Natural killer cell (primary cell): ENCODE measurements at regions not wholly inside any gene's neighbourhood (a gene's known extent, or its start where the extent isn't known, plus 50 kb on each side); places are given as distances from the start of the nearest gene placed in this dataset.
A peak's percentile ranks its signal among the peaks of the same experiment; 100 is the strongest.
"Not testable (repeated sequence)": the region's sequence is repeated elsewhere in the genome, so short reads cannot be mapped to it uniquely, and the experiment has no call there.

ENCODE experiments used
- ATAC-seq, 3 donors: fragments of 150-1000 bp in 2 of 3; fragments of 200-7000 bp in 1 of 3; cut with Tn5 transposase; 1 replicate in 1 of 3; 2 replicates in 2 of 3; pipeline ENCODE4 v1.10.0; 2021; ENCODE audit warnings: mild to moderate bottlenecking in 2 of 3, moderate library complexity in 2 of 3
- DNase-seq, 2 donors: peaks; one replicate each; pipeline versions ENCODE4 v3.0.0 to v3.0.0-alpha.2; 2013 to 2021; ENCODE audit warnings: mixed read lengths in 1 of 2
- H3K27ac ChIP-seq: one replicate; pipeline ENCODE4 v1.5.1; 2013; ENCODE audit warnings: mild to moderate bottlenecking, low read length
- H3K27me3 ChIP-seq: one replicate; pipeline ENCODE4 v1.6.1; 2013; ENCODE audit warnings: low read length; ENCODE audit not compliant: control insufficient read depth, insufficient read depth
- H3K36me3 ChIP-seq: one replicate; pipeline ENCODE4 v1.6.1; 2013; ENCODE audit warnings: low read length; ENCODE audit not compliant: control insufficient read depth, insufficient read depth
- H3K4me1 ChIP-seq: one replicate; pipeline ENCODE4 v1.6.1; 2013; ENCODE audit warnings: low read length; ENCODE audit not compliant: control insufficient read depth, insufficient read depth
- H3K4me3 ChIP-seq: one replicate; pipeline ENCODE4 v1.5.1; 2013; ENCODE audit warnings: low read length
- H3K9me3 ChIP-seq: one replicate; pipeline ENCODE4 v1.6.1; 2013; ENCODE audit warnings: low read length; ENCODE audit not compliant: control insufficient read depth, insufficient read depth
- H3K27ac Mint-ChIP-seq, 2 donors: one replicate each; pipeline ENCODE4 v1.8.0; 2022; ENCODE audit warnings: mild to moderate bottlenecking in 2 of 2, mixed read lengths in 2 of 2, moderate library complexity in 1 of 2
- H3K27me3 Mint-ChIP-seq, 2 donors: one replicate each; pipeline ENCODE4 v1.8.0; 2022; ENCODE audit warnings: low read depth in 2 of 2, mixed read lengths in 2 of 2
- H3K36me3 Mint-ChIP-seq: one replicate; pipeline ENCODE4 v1.8.0; 2022; ENCODE audit warnings: mixed read lengths
- H3K4me1 Mint-ChIP-seq, 2 donors: one replicate each; pipeline ENCODE4 v1.8.0; 2022; ENCODE audit warnings: mixed read lengths in 2 of 2
- H3K4me3 Mint-ChIP-seq: one replicate; pipeline ENCODE4 v1.8.0; 2022; ENCODE audit warnings: mild to moderate bottlenecking, moderate library complexity, mixed read lengths
- H3K9me3 Mint-ChIP-seq, 2 donors: one replicate each; pipeline ENCODE4 v1.8.0; 2022; ENCODE audit warnings: mixed read lengths in 2 of 2
- CTCF ChIP-seq: fragments of 200-600 bp; IDR thresholded peaks from one replicate; pipeline ENCODE4 v1.8.0; 2022; ENCODE audit warnings: antibody characterized with exemption
- WGBS: methylation state at CpG from one replicate; pipeline ENCODE4 v1.1.7; 2013; ENCODE audit warnings: missing lambda C conversion rate; ENCODE audit not compliant: insufficient coverage; 5-methylcytosine and 5-hydroxymethylcytosine counted together
- intact Hi-C: fragments of 100-400 bp; cut with micrococcal nuclease; formaldehyde crosslinking; loops from one replicate; pipeline ENCODE4 v1.14.2; 2022

GRCh38 chr16:88141580-88141979 lies 190.3 kb downstream of the BANP start:
- H3K36me3 Mint-ChIP-seq: no peaks in the 10 kb centered on the region
- intact Hi-C loops: no loop called here

DNA sequence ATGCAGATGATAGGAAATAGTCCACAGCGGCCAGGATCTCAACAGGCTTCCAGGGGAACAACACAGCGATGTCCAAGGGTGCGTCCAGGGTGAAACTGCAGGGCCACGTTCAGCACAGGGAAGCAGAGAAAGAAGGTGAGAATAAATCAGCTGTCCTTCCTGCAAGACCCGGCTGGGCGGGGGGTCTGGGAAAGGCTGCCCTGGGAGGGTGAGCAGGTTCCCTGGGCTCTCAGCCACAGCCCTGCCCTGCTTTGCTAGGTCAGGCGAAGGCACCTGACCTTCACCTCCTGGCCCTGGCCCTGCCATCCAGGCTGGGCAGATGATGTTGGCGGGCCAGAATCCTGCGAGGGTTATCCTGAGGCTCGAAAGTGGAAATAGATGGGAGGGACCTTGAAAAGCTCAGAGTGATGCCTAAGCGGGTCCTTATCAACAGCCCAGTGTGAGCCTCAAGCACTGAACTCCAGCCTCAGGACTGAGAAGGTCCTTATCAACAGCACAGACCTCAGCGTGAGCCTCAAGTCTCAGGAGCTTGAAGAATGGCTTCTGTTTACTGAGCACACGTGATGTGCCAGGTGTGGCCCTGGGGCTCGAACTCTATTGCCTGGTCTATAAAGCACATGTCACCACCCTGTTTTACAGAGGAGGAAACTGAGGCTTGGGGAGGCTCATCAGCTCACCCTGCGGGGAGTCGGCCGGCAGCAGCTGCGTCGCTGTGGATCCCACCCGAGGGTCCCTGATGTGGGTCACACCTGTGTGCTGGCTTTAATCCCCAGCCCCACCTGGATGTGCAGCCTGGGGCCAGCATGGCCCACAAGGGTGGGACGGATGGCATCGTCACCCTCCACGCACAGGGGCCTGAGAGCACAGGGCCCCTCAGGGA lies 191.1 kb downstream of the BANP start:
- peak in 1 of 3 donors; percentile 5 for ATAC-seq
- H3K4me3 Mint-ChIP-seq, H3K36me3 Mint-ChIP-seq, H3K27me3 ChIP-seq, H3K27me3 Mint-ChIP-seq, H3K27ac ChIP-seq, intact Hi-C loops, H3K36me3 ChIP-seq, H3K4me3 ChIP-seq, H3K27ac Mint-ChIP-seq, H3K9me3 ChIP-seq, H3K4me1 ChIP-seq, H3K9me3 Mint-ChIP-seq, H3K4me1 Mint-ChIP-seq, DNase-seq: not testable (repeated sequence)
- WGBS: 93% methylated on average over 23 of the region's 23 CpGs

More at GRCh38 chr16:88141580-88141979, 190.3 kb downstream of the BANP start:
- Mint-ChIP-seq H3K9me3 (peaks cover 0 to 3% of the 10 kb centered on the region in 2 donors), H3K4me1 (no peaks in the 10 kb centered on the region), H3K27ac (no peak overlapping the region), H3K27me3 (peaks cover 0 to 2% of the 10 kb centered on the region in 2 donors), H3K4me3 (no peak overlapping the region)
- Histone ChIP-seq H3K27me3 (no peaks in the 10 kb centered on the region), H3K27ac (no peak overlapping the region), H3K4me3 (no peak overlapping the region), H3K4me1 (no peaks in the 10 kb centered on the region), H3K36me3 (no peaks in the 10 kb centered on the region), H3K9me3 (peaks cover 2% of the 10 kb centered on the region)
- ATAC-seq: no peak
- DNase-seq: no peak
- WGBS: 78% methylated on average over 13 of the region's 13 CpGs
- no peak for TF ChIP-seq CTCF

DNA sequence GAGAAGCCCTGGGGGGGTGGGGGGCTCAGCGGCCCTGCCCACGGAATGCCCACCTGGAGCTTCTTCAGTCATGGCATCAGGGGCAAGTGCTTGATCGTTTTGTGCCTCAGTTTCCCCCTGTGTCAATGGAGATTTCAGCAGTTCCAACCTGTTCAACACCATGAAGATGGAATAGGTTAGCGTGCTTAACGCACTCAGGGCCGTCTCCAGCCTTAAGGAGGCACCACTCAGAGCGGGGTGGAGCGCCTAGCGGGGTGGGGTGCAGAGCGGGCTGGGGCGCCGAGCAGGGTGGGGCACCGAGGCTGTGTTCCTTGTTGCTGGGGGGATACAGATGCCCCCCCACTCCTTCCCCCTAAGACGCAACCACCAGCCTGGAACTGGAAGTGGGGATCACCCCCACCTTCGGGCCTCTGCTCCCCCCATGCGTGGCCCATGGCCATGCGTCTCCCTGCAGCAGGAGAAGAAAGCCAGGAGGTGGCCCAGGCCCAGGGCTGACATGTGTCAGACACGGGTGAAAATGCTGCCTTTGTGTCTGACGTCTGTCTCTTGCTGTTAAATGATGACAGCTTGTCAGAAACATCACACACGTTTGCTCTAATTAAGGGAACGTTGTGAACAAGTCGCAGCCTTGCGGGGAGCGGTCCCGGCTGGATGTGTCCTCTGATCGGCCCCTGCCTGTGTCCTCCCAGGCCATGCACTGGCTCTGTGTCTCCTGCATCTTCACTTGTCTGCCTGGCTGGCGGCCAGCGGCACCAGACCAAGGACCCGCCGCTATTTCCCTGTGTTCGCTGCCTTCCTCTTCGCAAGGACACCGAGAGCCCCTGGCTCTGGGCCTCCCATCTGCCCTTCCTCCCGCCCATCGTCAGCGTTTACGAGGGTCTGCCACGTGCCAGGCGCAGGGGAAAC lies 192.1 kb downstream of the BANP start:
- H3K4me1 ChIP-seq, H3K27me3 ChIP-seq, H3K27ac Mint-ChIP-seq, H3K27ac ChIP-seq, H3K27me3 Mint-ChIP-seq, H3K4me3 Mint-ChIP-seq, ATAC-seq, H3K4me3 ChIP-seq, H3K36me3 ChIP-seq, H3K9me3 ChIP-seq, intact Hi-C loops, DNase-seq, H3K36me3 Mint-ChIP-seq, H3K4me1 Mint-ChIP-seq, H3K9me3 Mint-ChIP-seq: not testable (repeated sequence)
- WGBS: 59% methylated on average over 35 of the region's 39 CpGs

DNA sequence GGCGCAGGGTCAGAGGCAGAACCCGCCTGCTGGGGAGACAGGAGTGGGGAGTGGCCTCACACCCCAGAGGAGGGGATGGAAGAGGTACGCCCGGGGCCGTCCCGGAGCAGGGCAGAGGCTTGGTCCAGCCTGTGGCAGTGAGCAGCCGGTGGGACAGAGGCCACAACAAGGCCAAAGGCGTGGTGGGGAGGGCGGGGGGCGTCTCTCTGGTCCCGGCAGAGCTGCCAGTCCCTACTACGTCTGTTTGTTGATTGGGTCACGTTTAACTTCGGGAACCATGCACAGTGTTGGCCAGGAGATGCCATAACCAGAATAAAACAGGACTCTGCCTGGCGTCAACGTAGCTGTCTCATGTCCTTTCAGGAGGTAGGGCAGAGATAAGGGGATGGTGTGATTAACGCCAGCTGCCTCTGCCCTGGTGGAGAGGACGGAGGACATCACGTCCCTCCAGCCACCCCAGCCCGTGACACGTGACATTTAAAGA lies 192.8 kb downstream of the BANP start:
- no peaks in the 10 kb centered on the region for H3K9me3 ChIP-seq
- Mint-ChIP-seq H3K27me3 (peaks cover 0 to 2% of the 10 kb centered on the region in 2 donors), H3K4me3 (no peak overlapping the region), H3K27ac (no peak overlapping the region), H3K9me3 (peaks cover 0 to 3% of the 10 kb centered on the region in 2 donors), H3K4me1 (no peaks in the 10 kb centered on the region), H3K36me3 (no peaks in the 10 kb centered on the region)
- no peaks in the 10 kb centered on the region for H3K4me1 ChIP-seq
- no peak overlapping the region for H3K27ac ChIP-seq
- intact Hi-C loops: no loop called here
- ATAC-seq (no peak), DNase-seq (no peak)
- no peaks in the 10 kb centered on the region for H3K36me3 ChIP-seq
- TF ChIP-seq CTCF: no peak
- 61% methylated on average over 20 of the region's 21 CpGs for WGBS
- H3K4me3 ChIP-seq: no peak overlapping the region
- no peaks in the 10 kb centered on the region for H3K27me3 ChIP-seq

GRCh38 chr16:88145376-88145775 lies 194.1 kb downstream of the BANP start:
- ATAC-seq, H3K9me3 ChIP-seq, H3K36me3 Mint-ChIP-seq, H3K36me3 ChIP-seq, H3K9me3 Mint-ChIP-seq, H3K4me1 ChIP-seq, H3K4me3 ChIP-seq, H3K27me3 ChIP-seq, H3K27ac ChIP-seq, H3K27me3 Mint-ChIP-seq, H3K4me3 Mint-ChIP-seq, DNase-seq, H3K27ac Mint-ChIP-seq, intact Hi-C loops, H3K4me1 Mint-ChIP-seq: not testable (repeated sequence)
- 92% methylated on average over 12 of the region's 13 CpGs for WGBS

DNA sequence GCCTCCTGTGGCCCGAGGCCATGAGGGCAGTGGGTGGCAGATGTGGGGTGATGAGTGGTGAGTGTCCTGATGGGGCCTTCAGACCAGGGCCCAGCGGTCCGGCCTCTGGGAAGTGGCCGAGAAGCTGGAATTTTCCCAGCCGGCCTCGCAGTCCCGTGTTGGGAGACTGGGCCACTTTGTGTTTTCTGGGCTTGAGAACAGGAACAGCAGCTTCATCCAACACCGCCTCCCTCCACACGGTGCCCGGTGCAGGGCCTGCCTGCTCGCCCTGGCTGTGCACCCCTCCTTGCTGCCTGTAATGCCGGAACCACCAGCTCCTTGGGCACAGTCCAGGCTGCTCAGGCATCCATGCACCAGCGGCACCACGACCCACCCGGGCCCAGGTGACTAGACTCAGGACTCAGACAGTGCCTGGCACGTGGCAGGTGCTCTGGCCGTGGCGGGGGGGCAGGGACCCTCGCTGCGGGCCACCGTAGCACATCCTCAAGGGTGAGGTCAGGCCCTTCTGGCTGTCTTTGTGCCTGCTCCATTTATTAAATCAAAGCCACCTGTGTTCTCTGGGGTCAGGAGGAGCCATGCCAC lies 194.7 kb downstream of the BANP start:
- H3K9me3 ChIP-seq, H3K36me3 Mint-ChIP-seq, intact Hi-C loops, H3K27me3 ChIP-seq, H3K27ac Mint-ChIP-seq, ATAC-seq, H3K4me3 Mint-ChIP-seq, H3K4me3 ChIP-seq, H3K4me1 ChIP-seq, H3K27me3 Mint-ChIP-seq, H3K9me3 Mint-ChIP-seq, H3K36me3 ChIP-seq, H3K27ac ChIP-seq, H3K4me1 Mint-ChIP-seq, DNase-seq: not testable (repeated sequence)
- 88% methylated on average over 21 of the region's 21 CpGs for WGBS
